Thyroid gland (tissue), 4 donors: ENCODE measurements at regions not wholly inside any gene's neighbourhood (a gene's known extent, or its start where the extent isn't known, plus 50 kb on each side); places are given as distances from the start of the nearest gene placed in this dataset.

Experiments used
- DNase-seq, 2 donors: peaks; one replicate each; pipeline ENCODE4 v3.0.0-alpha.2; 2019
- H3K27ac ChIP-seq, 3 donors: fragments of 200-600 bp; sonication (generic); 1 replicate in 2 of 3; 2 replicates in 1 of 3; pipeline ENCODE4 v1.5.1; 2016 to 2019; ENCODE audit warnings: mild to moderate bottlenecking in 1 of 3, moderate library complexity in 1 of 3
- H3K27me3 ChIP-seq: fragments of 200-600 bp; sonication (generic); one replicate; pipeline ENCODE4 v1.5.1; 2019
- H3K36me3 ChIP-seq, 2 donors: fragments of 200-600 bp; sonication (generic); one replicate each; pipeline ENCODE4 v1.5.1; 2016 to 2019
- H3K4me1 ChIP-seq, 2 donors: fragments of 200-600 bp; sonication (generic); one replicate each; pipeline ENCODE4 v1.5.1; 2017 to 2019
- H3K4me3 ChIP-seq, 3 donors: fragments of 200-600 bp; sonication (generic); replicated peaks in 1 of 3; 1 replicate in 2 of 3; 2 replicates in 1 of 3; pipeline ENCODE4 v1.5.1; 2016; ENCODE audit warnings: mild to moderate bottlenecking in 1 of 3
- H3K9me3 ChIP-seq: fragments of 200-600 bp; sonication (generic); one replicate; pipeline ENCODE4 v1.5.1; 2017
- POLR2A ChIP-seq, 2 donors: fragments of 450-650 bp; IDR thresholded peaks; one replicate each; pipeline ENCODE4 v1.6.1; 2017; ENCODE audit warnings: antibody characterized with exemption in 2 of 2, mild to moderate bottlenecking in 2 of 2, moderate library complexity in 1 of 2
- WGBS, 2 donors: methylation state at CpG; one replicate each; pipeline ENCODE4 v1.1.5; 2017; 5-methylcytosine and 5-hydroxymethylcytosine counted together
- intact Hi-C: fragments of 100-400 bp; cut with DNase I; formaldehyde crosslinking; loops from one replicate; pipeline ENCODE4 v1.15.1; 2023
- TF ChIP-seq, protein P1 (sequence below), 6 experiments: fragments of 200-600 bp in 3 of 6; fragments of 450-650 bp in 3 of 6; sonication (generic) in 3 of 6; IDR thresholded peaks; one replicate each; pipeline ENCODE4 v1.5.1; 2016 to 2019; ENCODE audit warnings: antibody characterized with exemption in 6 of 6, mild to moderate bottlenecking in 2 of 6, inconsistent platforms in 1 of 6, moderate library complexity in 1 of 6

DNA sequence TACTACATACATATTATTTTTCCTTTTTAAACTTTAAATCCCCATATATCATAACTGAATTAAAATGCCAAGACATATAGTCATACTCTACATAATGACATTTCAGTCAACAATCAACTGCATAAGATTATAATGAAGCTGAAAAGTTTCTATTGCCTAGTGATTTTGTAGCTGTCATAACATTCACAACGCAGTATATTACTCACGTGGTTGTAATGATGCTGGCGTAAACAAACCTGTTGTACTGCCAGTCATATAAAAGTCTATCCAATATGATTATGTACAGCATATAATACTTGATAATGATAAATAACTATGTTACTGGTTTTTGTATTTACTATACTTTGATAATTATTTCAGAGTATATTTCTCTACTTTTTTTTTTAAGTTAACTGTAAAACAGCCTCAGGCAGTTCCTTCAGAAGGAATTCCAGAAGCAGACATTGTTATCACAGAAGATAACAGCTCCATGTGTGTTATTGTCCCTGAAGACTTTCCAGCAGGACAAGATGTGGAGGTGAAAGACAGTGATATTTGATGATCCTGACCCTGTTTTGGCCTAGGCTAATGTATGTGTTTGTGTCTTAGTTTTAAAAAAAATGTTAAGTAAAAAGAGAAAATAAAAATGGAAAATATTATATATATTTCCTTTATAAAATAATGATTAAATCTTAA is 443.4 kb upstream of the UBE2E2 start:
- WGBS, 2 donors: 79 to 85% methylated on average over 3 of the region's 3 CpGs
- Histone ChIP-seq H3K9me3 (no peaks in the 10 kb centered on the region), H3K4me3 (no peak overlapping the region), H3K27ac (no peak overlapping the region), H3K4me1 (no peaks in the 10 kb centered on the region), H3K27me3 (no peaks in the 10 kb centered on the region), H3K36me3 (no peaks in the 10 kb centered on the region)
- intact Hi-C loops: no loop called here
- no peak for TF ChIP-seq POLR2A (IDR thresholded peaks at IDR 0.05)
- TF ChIP-seq, protein P1, sequence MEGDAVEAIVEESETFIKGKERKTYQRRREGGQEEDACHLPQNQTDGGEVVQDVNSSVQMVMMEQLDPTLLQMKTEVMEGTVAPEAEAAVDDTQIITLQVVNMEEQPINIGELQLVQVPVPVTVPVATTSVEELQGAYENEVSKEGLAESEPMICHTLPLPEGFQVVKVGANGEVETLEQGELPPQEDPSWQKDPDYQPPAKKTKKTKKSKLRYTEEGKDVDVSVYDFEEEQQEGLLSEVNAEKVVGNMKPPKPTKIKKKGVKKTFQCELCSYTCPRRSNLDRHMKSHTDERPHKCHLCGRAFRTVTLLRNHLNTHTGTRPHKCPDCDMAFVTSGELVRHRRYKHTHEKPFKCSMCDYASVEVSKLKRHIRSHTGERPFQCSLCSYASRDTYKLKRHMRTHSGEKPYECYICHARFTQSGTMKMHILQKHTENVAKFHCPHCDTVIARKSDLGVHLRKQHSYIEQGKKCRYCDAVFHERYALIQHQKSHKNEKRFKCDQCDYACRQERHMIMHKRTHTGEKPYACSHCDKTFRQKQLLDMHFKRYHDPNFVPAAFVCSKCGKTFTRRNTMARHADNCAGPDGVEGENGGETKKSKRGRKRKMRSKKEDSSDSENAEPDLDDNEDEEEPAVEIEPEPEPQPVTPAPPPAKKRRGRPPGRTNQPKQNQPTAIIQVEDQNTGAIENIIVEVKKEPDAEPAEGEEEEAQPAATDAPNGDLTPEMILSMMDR (IDR thresholded peaks at IDR 0.05): no peak
- no peak for DNase-seq

DNA sequence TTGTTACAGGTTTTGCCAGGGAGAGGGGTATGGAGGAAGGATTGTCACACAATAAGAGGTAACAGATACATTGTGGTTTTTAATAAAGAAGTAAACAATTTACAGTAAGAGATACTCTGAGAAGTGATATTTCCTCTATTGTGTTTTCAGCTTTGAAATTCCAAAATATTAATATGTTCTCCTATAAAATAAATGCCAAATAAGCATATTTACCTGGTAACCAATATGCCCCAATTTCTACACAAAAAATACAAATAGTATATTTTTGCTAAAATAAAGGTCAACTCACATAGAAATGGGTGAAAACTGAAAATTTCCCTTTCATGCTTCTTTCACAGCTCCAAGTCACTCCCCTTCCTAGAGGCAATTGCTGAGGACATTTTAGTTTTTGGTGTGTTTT is 437.4 kb upstream of the UBE2E2 start:
- TF ChIP-seq, protein P1 (IDR thresholded peaks at IDR 0.05): no peak
- TF ChIP-seq POLR2A (IDR thresholded peaks at IDR 0.05): no peak
- H3K4me1 ChIP-seq: no peaks in the 10 kb centered on the region
- no peak overlapping the region for H3K27ac ChIP-seq
- intact Hi-C loops: no loop called here
- H3K27me3 ChIP-seq: no peaks in the 10 kb centered on the region
- no peaks in the 10 kb centered on the region for H3K36me3 ChIP-seq
- H3K4me3 ChIP-seq: no peak overlapping the region
- no peak for DNase-seq
- H3K9me3 ChIP-seq: no peaks in the 10 kb centered on the region

DNA sequence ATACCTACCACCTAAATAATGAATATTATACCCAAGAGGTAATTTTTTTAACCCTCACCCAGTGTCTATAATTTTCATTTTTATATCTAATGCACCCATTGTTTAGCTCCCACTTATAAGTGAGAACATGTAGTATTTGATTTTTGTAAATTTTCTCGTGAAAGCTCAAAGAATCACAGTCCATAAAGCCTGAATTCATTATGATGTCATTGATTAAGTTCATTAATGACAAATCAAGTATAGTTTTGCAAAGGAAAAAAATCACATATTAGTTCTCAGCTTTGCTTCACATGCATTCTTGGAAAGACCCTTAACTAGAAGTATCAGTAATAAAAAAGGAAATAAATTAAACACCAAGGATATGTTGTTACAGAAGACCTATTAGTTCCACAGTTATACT is 425.3 kb upstream of the UBE2E2 start:
- no peaks in the 10 kb centered on the region for H3K4me1 ChIP-seq
- intact Hi-C loops: no loop called here
- WGBS, 2 donors: 76 to 81% methylated on average over 1 of the region's 1 CpG
- no peaks in the 10 kb centered on the region for H3K27me3 ChIP-seq
- no peaks in the 10 kb centered on the region for H3K36me3 ChIP-seq
- no peaks in the 10 kb centered on the region for H3K9me3 ChIP-seq
- DNase-seq: no peak
- no peak for TF ChIP-seq POLR2A (IDR thresholded peaks at IDR 0.05)
- TF ChIP-seq, protein P1 (IDR thresholded peaks at IDR 0.05): no peak
- no peak overlapping the region for H3K4me3 ChIP-seq
- H3K27ac ChIP-seq: no peak overlapping the region

DNA sequence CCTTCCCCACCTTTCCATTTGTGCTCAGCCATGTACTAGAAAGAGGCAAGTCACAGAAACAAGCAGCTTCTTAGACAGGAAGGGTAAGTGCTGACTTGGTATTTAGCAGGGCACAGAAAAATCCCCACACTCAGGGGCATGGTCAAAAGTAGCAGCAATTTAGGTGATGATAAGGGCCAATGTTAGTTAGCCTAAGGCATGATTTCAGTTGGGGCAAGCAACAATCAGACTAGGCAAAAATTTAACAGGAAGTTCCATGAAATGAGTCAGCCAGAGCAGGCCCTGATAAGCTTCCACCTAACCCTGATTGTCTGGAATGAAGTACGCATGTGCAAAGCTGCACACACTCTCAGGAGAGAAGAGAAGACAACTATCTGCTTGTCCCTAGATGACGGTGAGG is 423.4 kb upstream of the UBE2E2 start:
- Histone ChIP-seq H3K4me1 (no peaks in the 10 kb centered on the region), H3K4me3 (no peak overlapping the region), H3K27ac (no peak overlapping the region), H3K27me3 (no peaks in the 10 kb centered on the region), H3K36me3 (no peaks in the 10 kb centered on the region), H3K9me3 (no peaks in the 10 kb centered on the region)
- no peak for DNase-seq
- intact Hi-C loops: no loop called here
- TF ChIP-seq, protein P1 (IDR thresholded peaks at IDR 0.05): no peak
- no peak for TF ChIP-seq POLR2A (IDR thresholded peaks at IDR 0.05)
- WGBS, 2 donors: 76 to 82% methylated on average over 2 of the region's 2 CpGs

DNA sequence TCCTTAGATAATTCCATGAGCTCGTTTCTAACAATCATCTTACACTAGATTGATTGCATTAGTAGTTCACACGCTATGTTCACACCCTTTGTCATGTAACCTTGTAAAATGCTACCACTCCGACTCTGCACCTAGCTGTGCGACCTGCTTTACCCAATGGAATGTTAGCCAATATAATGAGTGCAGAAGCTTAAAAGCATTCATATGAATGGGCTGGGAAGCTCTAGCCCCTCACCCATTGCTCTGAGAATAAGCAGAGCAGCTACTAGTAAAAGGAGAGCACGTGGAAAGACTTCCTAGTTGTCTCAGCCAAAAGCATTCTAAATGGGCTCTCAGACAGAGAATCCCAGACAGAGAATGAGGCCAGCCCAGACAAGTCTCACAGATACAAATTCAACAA is 410.6 kb upstream of the UBE2E2 start:
- Histone ChIP-seq H3K9me3 (no peaks in the 10 kb centered on the region), H3K4me3 (no peak overlapping the region), H3K36me3 (no peaks in the 10 kb centered on the region), H3K27ac (no peak overlapping the region), H3K4me1 (no peaks in the 10 kb centered on the region), H3K27me3 (no peaks in the 10 kb centered on the region)
- intact Hi-C loops: no loop called here
- no peak for TF ChIP-seq POLR2A (IDR thresholded peaks at IDR 0.05)
- TF ChIP-seq, protein P1 (IDR thresholded peaks at IDR 0.05): no peak
- 67 to 71% methylated on average over 5 of the region's 5 CpGs for WGBS, 2 donors
- DNase-seq: no peak
